IPS DF 6.9 (cell line): ENCODE measurements at regions not wholly inside any gene's neighbourhood (a gene's known extent, or its start where the extent isn't known, plus 50 kb on each side); places are given as distances from the start of the nearest gene placed in this dataset.

Experiments
- DNase-seq: peaks from one replicate; pipeline ENCODE4 v3.0.0-alpha.2; 2013; ENCODE audit warnings: low read depth, low spot score
- H3K27ac ChIP-seq: one replicate; pipeline ENCODE4 v1.5.1; 2013; ENCODE audit warnings: low read length, control low read depth
- H3K27me3 ChIP-seq: 2 replicates; pipeline ENCODE4 v1.6.1; 2013; ENCODE audit warnings: mild to moderate bottlenecking, low read length; ENCODE audit not compliant: control insufficient read depth, insufficient read depth
- H3K36me3 ChIP-seq: 2 replicates; pipeline ENCODE4 v1.6.1; 2013; ENCODE audit warnings: low read length; ENCODE audit not compliant: control insufficient read depth, insufficient read depth
- H3K4me1 ChIP-seq: 2 replicates; pipeline ENCODE4 v1.6.1; 2013; ENCODE audit warnings: low read length; ENCODE audit not compliant: control insufficient read depth, insufficient read depth
- H3K4me3 ChIP-seq: 2 replicates; pipeline ENCODE4 v1.5.1; 2013; ENCODE audit warnings: mild to moderate bottlenecking, low read length
- H3K9me3 ChIP-seq: 2 replicates; pipeline ENCODE4 v1.6.1; 2013; ENCODE audit warnings: low read length, inconsistent platforms; ENCODE audit not compliant: control insufficient read depth, insufficient read depth
- WGBS: extraction: QIAGEN DNeasy Blood & Tissue Kit; methylation state at CpG from one replicate; pipeline ENCODE4 v1.1.7; 2013; ENCODE audit warnings: mixed read lengths, missing lambda C conversion rate; ENCODE audit not compliant: insufficient read length, insufficient coverage; 5-methylcytosine and 5-hydroxymethylcytosine counted together

- no peaks in the 10 kb centered on the region for H3K27me3 ChIP-seq
- H3K9me3 ChIP-seq, result no peaks in the 10 kb centered on the region
- H3K36me3 ChIP-seq, result no peaks in the 10 kb centered on the region
- no peak for DNase-seq
- H3K27ac ChIP-seq, result no peak overlapping the region
- WGBS, result no CpG with 5 or more reads among the region's 3 CpGs
- H3K4me1 ChIP-seq, result no peaks in the 10 kb centered on the region
- no peak overlapping the region for H3K4me3 ChIP-seq
These were observed 177.7 kb upstream of the MID1 start for GRCh38 chrX:10798041-10798440.

GRCh38 chrX:10800796-10801195, 180.4 kb upstream of the MID1 start:
- no peaks in the 10 kb centered on the region for H3K27me3 ChIP-seq
- DNase-seq, result no peak
- H3K9me3 ChIP-seq, result no peaks in the 10 kb centered on the region
- no peak overlapping the region for H3K27ac ChIP-seq
- no peak overlapping the region for H3K4me3 ChIP-seq
- no peaks in the 10 kb centered on the region for H3K4me1 ChIP-seq
- no peaks in the 10 kb centered on the region for H3K36me3 ChIP-seq

- DNase-seq, result no peak
- Histone ChIP-seq H3K9me3 (no peaks in the 10 kb centered on the region), H3K4me1 (no peaks in the 10 kb centered on the region), H3K36me3 (no peaks in the 10 kb centered on the region), H3K27ac (no peak overlapping the region), H3K4me3 (no peak overlapping the region), H3K27me3 (no peaks in the 10 kb centered on the region)
- no CpG with 5 or more reads among the region's 3 CpGs for WGBS
These were observed 190.7 kb upstream of the MID1 start for GRCh38 chrX:10811111-10811510.

GRCh38 chrX:10813761-10814160, 193.4 kb upstream of the MID1 start:
- DNase-seq, result no peak
- no CpG with 5 or more reads among the region's 2 CpGs for WGBS
- H3K4me1 ChIP-seq, result no peaks in the 10 kb centered on the region
- H3K4me3 ChIP-seq, result no peak overlapping the region
- no peak overlapping the region for H3K27ac ChIP-seq
- H3K9me3 ChIP-seq, result no peaks in the 10 kb centered on the region
- H3K27me3 ChIP-seq, result no peaks in the 10 kb centered on the region
- H3K36me3 ChIP-seq, result no peaks in the 10 kb centered on the region

- Histone ChIP-seq H3K9me3 (no peaks in the 10 kb centered on the region), H3K27ac (no peak overlapping the region), H3K4me3 (no peak overlapping the region), H3K27me3 (no peaks in the 10 kb centered on the region), H3K4me1 (no peaks in the 10 kb centered on the region), H3K36me3 (no peaks in the 10 kb centered on the region)
- DNase-seq, result no peak
These were observed 198.3 kb upstream of the MID1 start for GRCh38 chrX:10818651-10819050.

- Histone ChIP-seq H3K4me3 (no peak overlapping the region), H3K27ac (no peak overlapping the region), H3K27me3 (no peaks in the 10 kb centered on the region), H3K9me3 (no peaks in the 10 kb centered on the region), H3K4me1 (no peaks in the 10 kb centered on the region), H3K36me3 (no peaks in the 10 kb centered on the region)
- WGBS, result no CpG with 5 or more reads among the region's 1 CpG
- no peak for DNase-seq
These were observed 199.6 kb upstream of the MID1 start for GRCh38 chrX:10819973-10820372.

- no peaks in the 10 kb centered on the region for H3K27me3 ChIP-seq
- no peak overlapping the region for H3K4me3 ChIP-seq
- no peaks in the 10 kb centered on the region for H3K9me3 ChIP-seq
- H3K27ac ChIP-seq, result no peak overlapping the region
- no peak for DNase-seq
- no peaks in the 10 kb centered on the region for H3K36me3 ChIP-seq
- WGBS, result no CpG with 5 or more reads among the region's 3 CpGs
- no peaks in the 10 kb centered on the region for H3K4me1 ChIP-seq
These were observed 200.9 kb upstream of the MID1 start for GRCh38 chrX:10821293-10821692.

GRCh38 chrX:10828036-10828435, 207.7 kb upstream of the MID1 start:
- Histone ChIP-seq H3K36me3 (no peaks in the 10 kb centered on the region), H3K27me3 (no peaks in the 10 kb centered on the region), H3K9me3 (no peaks in the 10 kb centered on the region), H3K27ac (no peak overlapping the region), H3K4me3 (no peak overlapping the region), H3K4me1 (no peaks in the 10 kb centered on the region)
- WGBS, result no CpG with 5 or more reads among the region's 5 CpGs
- DNase-seq, result no peak

GRCh38 chrX:10828640-10829039, 208.3 kb upstream of the MID1 start:
- H3K27me3 ChIP-seq, result no peaks in the 10 kb centered on the region
- H3K4me3 ChIP-seq, result no peak overlapping the region
- H3K9me3 ChIP-seq, result no peaks in the 10 kb centered on the region
- no peaks in the 10 kb centered on the region for H3K36me3 ChIP-seq
- no CpG with 5 or more reads among the region's 4 CpGs for WGBS
- no peaks in the 10 kb centered on the region for H3K4me1 ChIP-seq
- no peak overlapping the region for H3K27ac ChIP-seq
- DNase-seq, result no peak

- Histone ChIP-seq H3K36me3 (no peaks in the 10 kb centered on the region), H3K4me3 (no peak overlapping the region)
- no peak for DNase-seq
These were observed 211.5 kb upstream of the MID1 start for GRCh38 chrX:10831716-10832502.

More at GRCh38 chrX:10831716-10832502, 211.5 kb upstream of the MID1 start:
- Histone ChIP-seq H3K4me1 (no peaks in the 10 kb centered on the region), H3K27ac (no peak overlapping the region), H3K9me3 (no peaks in the 10 kb centered on the region), H3K27me3 (no peaks in the 10 kb centered on the region)
- WGBS, result no CpG with 5 or more reads among the region's 8 CpGs
